H1 (cell line): ENCODE measurements at regions not wholly inside any gene's neighbourhood (a gene's known extent, or its start where the extent isn't known, plus 50 kb on each side); places are given as distances from the start of the nearest gene placed in this dataset.

ENCODE experiments used
- CHD7 ChIP-seq: fragments of 300-600 bp; sonication (generic); IDR thresholded peaks from 2 replicates; pipeline ENCODE4 v1.7.1; 2012; ENCODE audit warnings: low read length, moderate library complexity, mild to moderate bottlenecking, inconsistent platforms; ENCODE audit not compliant: insufficient replicate concordance

- TF ChIP-seq CHD7 = no peak
Observed at GRCh38 chr4:123921339-123921738, 524.7 kb downstream of the SPRY1 start (continued).
